Nephron (organoid): ENCODE measurements at regions not wholly inside any gene's neighbourhood (a gene's known extent, or its start where the extent isn't known, plus 50 kb on each side); places are given as distances from the start of the nearest gene placed in this dataset.

ENCODE experiments used
- H3K27ac Mint-ChIP-seq, 3 experiments: 2 replicates each; pipeline ENCODE4 v1.8.0; 2020; ENCODE audit warnings: mixed read lengths in 3 of 3, mild to moderate bottlenecking in 2 of 3, moderate library complexity in 1 of 3
- H3K27me3 Mint-ChIP-seq: 2 replicates; pipeline ENCODE4 v1.8.0; 2021; ENCODE audit warnings: low read depth, mild to moderate bottlenecking, moderate library complexity, mixed read lengths
- H3K36me3 Mint-ChIP-seq: 2 replicates; pipeline ENCODE4 v1.8.0; 2020; ENCODE audit warnings: low read depth, mixed read lengths
- H3K4me1 Mint-ChIP-seq: 2 replicates; pipeline ENCODE4 v1.8.0; 2020; ENCODE audit warnings: mixed read lengths
- H3K4me3 Mint-ChIP-seq, 3 experiments: 2 replicates each; pipeline ENCODE4 v1.8.0; 2020; ENCODE audit warnings: mild to moderate bottlenecking in 3 of 3, mixed read lengths in 3 of 3, moderate library complexity in 2 of 3
- H3K9me3 Mint-ChIP-seq: 2 replicates; pipeline ENCODE4 v1.8.0; 2020; ENCODE audit warnings: mixed read lengths
- TF ChIP-seq, protein P1 (sequence below), 3 experiments: fragments of 200-600 bp; sonication (generic); IDR thresholded peaks; one replicate each; pipeline ENCODE4 v1.5.0; 2021; ENCODE audit warnings: antibody characterized with exemption in 3 of 3; ENCODE audit not compliant: unreplicated experiment in 3 of 3

GRCh38 chr3:18758047-18758704 is 333.0 kb upstream of the SATB1 start:
- TF ChIP-seq, protein P1, sequence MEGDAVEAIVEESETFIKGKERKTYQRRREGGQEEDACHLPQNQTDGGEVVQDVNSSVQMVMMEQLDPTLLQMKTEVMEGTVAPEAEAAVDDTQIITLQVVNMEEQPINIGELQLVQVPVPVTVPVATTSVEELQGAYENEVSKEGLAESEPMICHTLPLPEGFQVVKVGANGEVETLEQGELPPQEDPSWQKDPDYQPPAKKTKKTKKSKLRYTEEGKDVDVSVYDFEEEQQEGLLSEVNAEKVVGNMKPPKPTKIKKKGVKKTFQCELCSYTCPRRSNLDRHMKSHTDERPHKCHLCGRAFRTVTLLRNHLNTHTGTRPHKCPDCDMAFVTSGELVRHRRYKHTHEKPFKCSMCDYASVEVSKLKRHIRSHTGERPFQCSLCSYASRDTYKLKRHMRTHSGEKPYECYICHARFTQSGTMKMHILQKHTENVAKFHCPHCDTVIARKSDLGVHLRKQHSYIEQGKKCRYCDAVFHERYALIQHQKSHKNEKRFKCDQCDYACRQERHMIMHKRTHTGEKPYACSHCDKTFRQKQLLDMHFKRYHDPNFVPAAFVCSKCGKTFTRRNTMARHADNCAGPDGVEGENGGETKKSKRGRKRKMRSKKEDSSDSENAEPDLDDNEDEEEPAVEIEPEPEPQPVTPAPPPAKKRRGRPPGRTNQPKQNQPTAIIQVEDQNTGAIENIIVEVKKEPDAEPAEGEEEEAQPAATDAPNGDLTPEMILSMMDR (IDR thresholded peaks at IDR 0.05; ENCODE audit: unreplicated experiment in 3 of 3): peak; percentile 32 to 49 (median 37)
- Mint-ChIP-seq H3K4me1 (no peaks in the 10 kb centered on the region), H3K27ac (no peak overlapping the region), H3K36me3 (no peaks in the 10 kb centered on the region), H3K27me3 (no peaks in the 10 kb centered on the region), H3K4me3 (no peak overlapping the region), H3K9me3 (no peaks in the 10 kb centered on the region)

- TF ChIP-seq, protein P1 (IDR thresholded peaks at IDR 0.05; ENCODE audit: unreplicated experiment in 3 of 3): no peak
- no peak overlapping the region for H3K27ac Mint-ChIP-seq
- H3K4me3 Mint-ChIP-seq: no peak overlapping the region
- no peaks in the 10 kb centered on the region for H3K4me1 Mint-ChIP-seq
- H3K27me3 Mint-ChIP-seq: no peaks in the 10 kb centered on the region
- no peaks in the 10 kb centered on the region for H3K9me3 Mint-ChIP-seq
- no peaks in the 10 kb centered on the region for H3K36me3 Mint-ChIP-seq
Measured at GRCh38 chr3:18757476-18757875, 332.3 kb upstream of the SATB1 start.

GRCh38 chr3:18752273-18752934 is 327.3 kb upstream of the SATB1 start:
- Mint-ChIP-seq H3K27ac (no peak overlapping the region), H3K4me1 (no peaks in the 10 kb centered on the region), H3K4me3 (no peak overlapping the region), H3K36me3 (no peaks in the 10 kb centered on the region), H3K9me3 (no peaks in the 10 kb centered on the region), H3K27me3 (no peaks in the 10 kb centered on the region)
- TF ChIP-seq, protein P1 (IDR thresholded peaks at IDR 0.05; ENCODE audit: unreplicated experiment in 3 of 3): no peak

DNA sequence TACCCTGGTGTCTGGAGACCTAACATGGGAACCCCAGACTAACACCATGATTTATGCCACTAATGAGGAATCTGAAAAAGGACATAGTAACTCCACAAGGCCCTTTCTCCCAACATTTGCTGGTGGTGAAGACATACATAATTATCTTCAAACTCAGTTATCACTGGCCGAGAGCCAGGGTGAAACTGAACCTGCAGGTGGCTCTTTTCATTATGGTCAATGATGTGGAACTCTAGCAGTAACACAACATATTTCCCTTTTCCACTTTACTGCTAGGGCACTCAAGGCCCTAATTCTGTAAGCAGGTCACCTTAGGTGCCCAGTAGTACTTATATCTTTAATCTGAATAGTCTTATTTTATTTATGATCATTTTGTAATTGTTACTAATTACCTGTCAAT is 326.4 kb upstream of the SATB1 start:
- TF ChIP-seq, protein P1 (IDR thresholded peaks at IDR 0.05; ENCODE audit: unreplicated experiment in 3 of 3): no peak
- Mint-ChIP-seq H3K27ac (no peak overlapping the region), H3K27me3 (no peaks in the 10 kb centered on the region), H3K4me3 (no peak overlapping the region), H3K36me3 (no peaks in the 10 kb centered on the region), H3K9me3 (no peaks in the 10 kb centered on the region), H3K4me1 (no peaks in the 10 kb centered on the region)

- TF ChIP-seq, protein P1 (IDR thresholded peaks at IDR 0.05; ENCODE audit: unreplicated experiment in 3 of 3): no peak
- no peak overlapping the region for H3K27ac Mint-ChIP-seq
- no peaks in the 10 kb centered on the region for H3K36me3 Mint-ChIP-seq
- H3K27me3 Mint-ChIP-seq: no peaks in the 10 kb centered on the region
- no peaks in the 10 kb centered on the region for H3K4me1 Mint-ChIP-seq
- H3K4me3 Mint-ChIP-seq: no peak overlapping the region
- no peaks in the 10 kb centered on the region for H3K9me3 Mint-ChIP-seq
Measured at GRCh38 chr3:18747383-18747782, 322.2 kb upstream of the SATB1 start.

GRCh38 chr3:18745472-18745871 is 320.3 kb upstream of the SATB1 start:
- TF ChIP-seq, protein P1 (IDR thresholded peaks at IDR 0.05; ENCODE audit: unreplicated experiment in 3 of 3): no peak
- Mint-ChIP-seq H3K9me3 (no peaks in the 10 kb centered on the region), H3K27ac (no peak overlapping the region), H3K4me3 (no peak overlapping the region), H3K27me3 (no peaks in the 10 kb centered on the region), H3K4me1 (no peaks in the 10 kb centered on the region), H3K36me3 (no peaks in the 10 kb centered on the region)
